SU-DHL-6 (cell line): ENCODE measurements at regions not wholly inside any gene's neighbourhood (a gene's known extent, or its start where the extent isn't known, plus 50 kb on each side); places are given as distances from the start of the nearest gene placed in this dataset.

Experiments
- H2AFZ ChIP-seq: fragments of 200-600 bp; sonication (generic); 2 replicates; pipeline ENCODE4 v1.6.1; 2014; ENCODE audit warnings: low read depth, mild to moderate bottlenecking, moderate library complexity, mixed read lengths, antibody characterized with exemption, low read length; ENCODE audit not compliant: severe bottlenecking
- H3F3A ChIP-seq: fragments of 200-600 bp; shearing (Covaris generic); 2 replicates; pipeline ENCODE4 v1.6.0; 2016; ENCODE audit warnings: antibody characterized with exemption, mild to moderate bottlenecking; ENCODE audit not compliant: insufficient read depth
- H3K27ac ChIP-seq: fragments of 200-600 bp; sonication (generic); 2 replicates; pipeline ENCODE4 v1.5.1; 2016; ENCODE audit warnings: low read depth, mild to moderate bottlenecking, low read length, moderate library complexity, mixed read lengths
- H3K27me3 ChIP-seq: fragments of 200-600 bp; sonication (generic), shearing (Covaris generic); 2 replicates; pipeline ENCODE4 v1.6.0; 2014; ENCODE audit warnings: mild to moderate bottlenecking, low read length
- H3K36me3 ChIP-seq: fragments of 200-600 bp; sonication (generic); 2 replicates; pipeline ENCODE4 v1.6.1; 2014; ENCODE audit warnings: mild to moderate bottlenecking, low read length, mixed read lengths
- H3K4me2 ChIP-seq: fragments of 300-600, 200-600 bp; shearing (Covaris generic), sonication (generic); 2 replicates; pipeline ENCODE4 v1.6.0; 2014; ENCODE audit warnings: low read length, low read depth, mild to moderate bottlenecking; ENCODE audit not compliant: poor library complexity, severe bottlenecking
- H3K4me3 ChIP-seq: fragments of 200-600 bp; sonication (generic); 2 replicates; pipeline ENCODE4 v1.5.1; 2014; ENCODE audit warnings: antibody characterized with exemption, low read length, mild to moderate bottlenecking, mixed read lengths; ENCODE audit not compliant: insufficient read depth, poor library complexity, severe bottlenecking
- H3K79me2 ChIP-seq: fragments of 200-600 bp; sonication (generic); 2 replicates; pipeline ENCODE4 v1.6.1; 2014; ENCODE audit warnings: mild to moderate bottlenecking, low read length, moderate library complexity; ENCODE audit not compliant: insufficient read depth
- H3K9ac ChIP-seq: fragments of 200-600 bp; sonication (generic); 2 replicates; pipeline ENCODE4 v1.7.0; 2014; ENCODE audit warnings: mild to moderate bottlenecking, low read length
- H3K9me2 ChIP-seq: fragments of 200-600 bp; sonication (generic); replicated peaks from 2 replicates; pipeline ENCODE4 v1.6.1; 2014; ENCODE audit warnings: low read length; ENCODE audit not compliant: insufficient read depth
- H3K9me3 ChIP-seq: fragments of 200-600 bp; sonication (generic); 2 replicates; pipeline ENCODE4 v1.6.1; 2014; ENCODE audit warnings: low read length, mixed read lengths; ENCODE audit not compliant: insufficient read depth
- H4K20me1 ChIP-seq: fragments of 200-600 bp; sonication (generic); 2 replicates; pipeline ENCODE4 v1.6.1; 2014; ENCODE audit warnings: low read depth, mild to moderate bottlenecking, antibody characterized with exemption, low read length, moderate library complexity, mixed read lengths
- CTCF ChIP-seq: fragments of 200-600 bp; sonication (generic); IDR thresholded peaks from one replicate; pipeline ENCODE4 v1.5.1; 2017; ENCODE audit warnings: antibody characterized with exemption, mild to moderate bottlenecking, low read length, moderate library complexity; ENCODE audit not compliant: insufficient read depth, poor library complexity, severe bottlenecking
- EZH2phosphoT487 ChIP-seq: fragments of 200-600 bp; sonication (generic), shearing (Covaris generic); conservative IDR thresholded peaks from 2 replicates; pipeline ENCODE4 v1.6.1; 2018; ENCODE audit warnings: mild to moderate bottlenecking, antibody characterized with exemption, low read length, moderate library complexity, mixed read lengths

DNA sequence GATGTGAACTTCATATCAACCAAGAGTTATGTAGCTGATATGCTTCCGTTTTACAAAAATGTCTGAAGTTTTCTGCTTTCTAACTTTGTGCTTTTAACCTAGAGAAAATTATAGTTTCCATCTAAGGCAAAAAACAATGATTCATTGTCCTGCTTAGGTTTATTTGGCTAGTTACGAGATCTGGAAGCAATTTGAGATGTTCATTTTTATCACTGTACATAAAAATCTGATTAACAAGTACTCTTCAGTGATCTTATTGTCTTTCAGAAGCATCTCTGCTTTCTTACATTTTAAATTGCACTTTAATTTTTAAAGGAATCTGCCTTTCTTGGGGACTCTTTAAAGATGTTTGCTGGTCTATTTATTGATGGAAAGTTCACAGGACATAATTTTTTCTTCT is 188.1 kb downstream of the RFC3 start:
- no peaks in the 10 kb centered on the region for H4K20me1 ChIP-seq
- no peaks in the 10 kb centered on the region for H3K79me2 ChIP-seq
- no peaks in the 10 kb centered on the region for H3K9me3 ChIP-seq
- no peaks in the 10 kb centered on the region for H3F3A ChIP-seq
- no peak for TF ChIP-seq CTCF
- no peak for TF ChIP-seq EZH2phosphoT487
- H3K9me2 ChIP-seq = no peaks in the 10 kb centered on the region
- H3K9ac ChIP-seq = no peak overlapping the region
- H3K27me3 ChIP-seq = no peaks in the 10 kb centered on the region
- no peak overlapping the region for H3K27ac ChIP-seq
- no peak overlapping the region for H2AFZ ChIP-seq
- H3K36me3 ChIP-seq = no peaks in the 10 kb centered on the region
- no peak overlapping the region for H3K4me3 ChIP-seq
- H3K4me2 ChIP-seq = no peak overlapping the region

DNA sequence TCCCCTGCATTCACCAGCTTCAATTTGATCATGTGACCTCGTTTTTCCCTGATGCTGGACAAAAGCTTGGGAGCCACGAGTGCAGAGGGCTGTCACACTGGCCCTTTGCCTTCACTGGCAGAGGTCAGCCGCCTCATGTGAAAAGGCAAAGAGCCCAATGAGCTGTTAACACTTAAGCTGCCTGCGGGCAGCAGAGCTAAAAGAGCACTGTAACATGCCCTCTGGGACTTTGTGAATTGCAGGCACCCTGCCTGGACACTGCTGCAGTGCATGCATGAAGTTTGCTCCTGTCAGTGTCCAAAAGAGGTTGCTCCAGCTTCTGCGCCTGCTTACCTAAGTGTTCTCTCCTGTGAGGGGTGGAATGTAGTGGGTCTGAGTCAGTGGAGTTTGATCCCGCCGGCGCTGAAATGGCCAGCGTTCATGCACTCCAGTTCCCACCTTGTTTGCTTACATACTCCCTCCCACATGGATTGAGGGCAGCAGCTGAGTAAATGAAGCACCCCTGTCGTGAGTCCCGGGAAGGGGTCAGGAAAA is 193.7 kb downstream of the RFC3 start:
- Histone ChIP-seq H3F3A (no peaks in the 10 kb centered on the region), H3K9me3 (no peaks in the 10 kb centered on the region), H3K9ac (no peak overlapping the region), H4K20me1 (no peaks in the 10 kb centered on the region), H3K4me2 (no peak overlapping the region), H2AFZ (no peak overlapping the region), H3K27ac (no peak overlapping the region), H3K79me2 (no peaks in the 10 kb centered on the region), H3K9me2 (no peaks in the 10 kb centered on the region), H3K27me3 (no peaks in the 10 kb centered on the region), H3K36me3 (no peaks in the 10 kb centered on the region), H3K4me3 (no peak overlapping the region)
- no peak for TF ChIP-seq CTCF

DNA sequence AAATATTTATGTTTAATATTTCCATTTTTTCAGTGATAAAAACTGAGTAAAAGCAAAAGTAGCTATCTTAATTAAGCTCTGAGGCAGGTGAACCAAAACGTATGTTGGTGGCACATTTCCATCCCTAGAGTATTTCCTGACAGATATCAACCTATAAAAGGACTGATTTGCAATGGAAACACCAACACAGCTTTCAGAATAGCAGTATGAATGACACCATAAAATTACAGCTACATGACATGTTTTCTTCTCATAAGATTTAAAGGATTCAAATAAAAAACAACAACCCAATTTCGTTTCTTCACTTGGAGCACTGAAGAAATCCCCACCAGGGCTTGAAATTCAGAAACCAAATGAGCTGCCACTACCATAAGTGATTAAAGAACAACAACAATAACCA is 194.4 kb downstream of the RFC3 start:
- Histone ChIP-seq H3K79me2 (no peaks in the 10 kb centered on the region), H3K4me2 (no peak overlapping the region), H4K20me1 (no peaks in the 10 kb centered on the region), H2AFZ (no peak overlapping the region), H3K27ac (no peak overlapping the region), H3K4me3 (no peak overlapping the region), H3K36me3 (no peaks in the 10 kb centered on the region), H3K9me3 (no peaks in the 10 kb centered on the region), H3K27me3 (no peaks in the 10 kb centered on the region), H3K9me2 (no peaks in the 10 kb centered on the region), H3F3A (no peaks in the 10 kb centered on the region), H3K9ac (no peak overlapping the region)
- TF ChIP-seq EZH2phosphoT487 = no peak
- no peak for TF ChIP-seq CTCF

GRCh38 chr13:34013061-34013460 is 195.1 kb downstream of the RFC3 start:
- no peaks in the 10 kb centered on the region for H3K27me3 ChIP-seq
- no peaks in the 10 kb centered on the region for H4K20me1 ChIP-seq
- H2AFZ ChIP-seq = no peak overlapping the region
- H3K36me3 ChIP-seq = no peaks in the 10 kb centered on the region
- H3K9me3 ChIP-seq = no peaks in the 10 kb centered on the region
- TF ChIP-seq EZH2phosphoT487 (no peak), CTCF (no peak)
- H3K9ac ChIP-seq = no peak overlapping the region
- no peaks in the 10 kb centered on the region for H3K79me2 ChIP-seq
- H3K4me3 ChIP-seq = no peak overlapping the region
- no peak overlapping the region for H3K4me2 ChIP-seq
- H3K27ac ChIP-seq = no peak overlapping the region
- no peaks in the 10 kb centered on the region for H3F3A ChIP-seq
- no peaks in the 10 kb centered on the region for H3K9me2 ChIP-seq
